RKO (cell line): ENCODE measurements at regions not wholly inside any gene's neighbourhood (a gene's known extent, or its start where the extent isn't known, plus 50 kb on each side); places are given as distances from the start of the nearest gene placed in this dataset.
"Not testable (repeated sequence)": the region's sequence is repeated elsewhere in the genome, so short reads cannot be mapped to it uniquely, and the experiment has no call there.

Experiments used
- DNase-seq: peaks from one replicate; pipeline ENCODE4 v3.0.0-alpha.2; 2016; ENCODE audit warnings: low spot score

DNA sequence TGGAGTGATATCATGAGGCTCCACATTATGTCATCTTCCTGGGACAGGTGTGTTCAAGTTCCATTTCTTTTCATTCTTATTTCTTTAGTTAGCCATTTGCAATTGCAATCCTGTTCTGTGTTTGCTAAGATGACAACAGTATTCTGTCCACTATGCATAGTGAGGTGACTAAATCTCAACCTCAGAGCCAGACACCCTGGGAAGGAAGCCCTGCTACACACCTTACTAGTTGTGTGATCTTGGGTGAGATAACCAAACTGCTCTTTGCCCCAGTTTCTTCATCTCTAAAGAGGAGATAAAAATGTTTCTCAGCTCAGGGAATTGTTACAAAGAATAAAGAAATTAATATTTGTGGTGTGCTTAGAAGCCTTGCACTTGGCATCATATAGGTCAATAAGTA, 215.1 kb upstream of the RPS23 start:
- DNase-seq: no peak

DNA sequence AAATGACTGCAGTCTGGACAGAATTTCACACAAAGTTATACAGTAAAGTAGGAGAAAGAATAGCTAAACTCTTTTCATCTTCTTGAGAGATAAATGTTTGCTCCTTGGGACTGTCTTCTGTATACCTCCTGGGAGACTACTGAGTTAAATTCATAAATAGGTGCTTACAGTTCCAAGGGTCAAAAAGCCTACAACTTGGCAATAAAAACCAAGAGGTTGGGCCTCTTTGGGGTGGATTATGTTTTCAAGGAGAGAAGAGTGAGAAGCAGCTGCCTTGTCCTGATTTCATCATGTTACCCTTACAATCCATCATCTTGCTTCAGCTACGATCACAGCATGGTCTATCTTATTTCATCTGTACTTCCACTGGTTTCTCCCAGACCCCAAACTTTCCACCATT, 213.2 kb upstream of the RPS23 start:
- DNase-seq: no peak

DNA sequence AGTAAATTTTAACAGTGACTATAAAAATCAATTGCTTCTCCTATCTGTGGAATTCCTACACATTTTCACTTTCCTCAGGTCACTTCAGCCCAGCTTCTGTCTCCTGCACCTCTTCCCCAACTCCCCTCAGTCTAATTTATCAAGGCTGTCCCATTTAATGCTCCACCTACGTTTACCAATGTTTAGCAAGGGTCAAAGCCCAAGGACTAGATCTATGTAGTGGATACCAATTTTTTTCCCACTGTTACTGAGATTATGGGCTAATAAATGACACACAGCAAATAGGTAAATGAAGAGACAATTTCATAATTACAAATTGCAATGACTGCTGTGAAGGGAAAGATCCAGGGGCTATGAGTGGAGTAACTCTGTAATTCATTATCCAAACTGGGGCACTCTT, 211.5 kb upstream of the RPS23 start:
- DNase-seq: no peak

DNA sequence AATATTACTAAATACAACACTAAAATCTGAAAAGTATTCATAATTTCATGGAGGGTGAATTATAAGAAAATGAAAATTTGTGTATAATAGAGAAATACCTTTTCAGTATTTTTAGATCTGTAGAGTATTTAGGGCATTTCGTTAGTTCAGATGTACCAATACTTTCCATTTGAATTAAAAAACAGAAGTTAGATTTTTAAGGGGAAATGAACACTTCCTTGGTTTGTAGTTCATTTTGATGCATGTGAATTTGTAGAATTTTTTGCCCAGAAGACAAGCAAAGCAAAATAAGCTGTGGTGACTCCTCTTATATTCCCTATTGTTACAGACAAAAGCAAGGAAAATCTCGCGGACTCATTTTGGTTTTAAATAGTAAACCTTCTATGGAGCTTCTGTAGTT, 209.0 kb upstream of the RPS23 start:
- DNase-seq: no peak

DNA sequence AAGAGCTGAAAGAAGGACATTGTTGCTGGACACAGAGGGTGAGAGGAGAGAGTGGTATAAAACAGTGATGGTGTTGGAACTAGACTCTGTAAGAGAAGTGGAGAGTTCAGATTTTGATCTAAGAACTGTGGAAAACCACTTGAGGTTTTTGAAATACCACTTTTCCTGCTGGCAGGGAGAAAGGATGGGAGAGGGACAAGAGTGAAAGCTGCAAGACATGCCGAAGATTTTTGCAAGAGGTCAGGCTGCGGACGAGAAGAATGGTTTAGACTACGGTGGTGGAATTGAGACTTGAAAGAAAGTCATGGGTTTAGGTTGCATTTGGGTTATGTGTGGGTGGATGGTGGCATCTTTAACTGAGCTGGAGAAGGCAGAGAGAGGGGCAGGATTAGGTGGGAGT, 202.2 kb upstream of the RPS23 start:
- no peak for DNase-seq

DNA sequence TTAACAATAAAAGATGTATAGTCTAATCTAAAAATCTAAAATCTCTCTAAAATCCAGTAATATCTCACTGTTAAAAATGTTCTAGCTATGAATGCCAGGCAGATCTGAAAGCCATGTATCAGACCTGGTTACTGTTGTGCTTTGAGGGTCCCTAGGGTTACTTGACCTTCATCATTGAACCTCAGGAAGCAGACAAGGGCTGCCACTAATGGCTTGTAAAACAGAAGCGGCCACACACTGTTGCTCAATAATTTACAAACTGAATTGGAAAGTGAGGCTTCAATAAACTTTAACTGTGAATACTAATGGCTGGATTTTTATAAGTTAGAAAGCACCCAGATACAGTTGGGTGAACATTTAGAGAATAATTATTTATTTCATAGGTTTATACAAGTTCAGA, 198.0 kb upstream of the RPS23 start:
- DNase-seq: no peak

DNA sequence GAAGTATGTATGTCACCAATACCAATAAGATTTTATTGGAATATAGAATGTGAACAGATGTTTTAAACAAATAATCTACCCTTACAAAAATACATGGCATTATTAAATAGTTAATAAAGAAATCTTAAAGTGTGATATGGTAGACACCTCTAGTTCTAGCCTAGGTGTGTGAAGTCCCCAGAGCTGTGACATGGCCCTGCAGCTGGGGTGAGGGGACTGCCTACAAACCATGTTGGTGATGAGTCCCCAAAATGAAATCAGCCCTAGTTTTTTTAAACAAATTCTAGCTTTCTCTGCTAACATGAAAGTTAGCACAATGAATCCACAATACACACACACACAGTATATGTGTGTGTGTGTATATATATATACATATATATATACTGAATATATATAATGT, 195.1 kb upstream of the RPS23 start:
- no peak for DNase-seq

DNA sequence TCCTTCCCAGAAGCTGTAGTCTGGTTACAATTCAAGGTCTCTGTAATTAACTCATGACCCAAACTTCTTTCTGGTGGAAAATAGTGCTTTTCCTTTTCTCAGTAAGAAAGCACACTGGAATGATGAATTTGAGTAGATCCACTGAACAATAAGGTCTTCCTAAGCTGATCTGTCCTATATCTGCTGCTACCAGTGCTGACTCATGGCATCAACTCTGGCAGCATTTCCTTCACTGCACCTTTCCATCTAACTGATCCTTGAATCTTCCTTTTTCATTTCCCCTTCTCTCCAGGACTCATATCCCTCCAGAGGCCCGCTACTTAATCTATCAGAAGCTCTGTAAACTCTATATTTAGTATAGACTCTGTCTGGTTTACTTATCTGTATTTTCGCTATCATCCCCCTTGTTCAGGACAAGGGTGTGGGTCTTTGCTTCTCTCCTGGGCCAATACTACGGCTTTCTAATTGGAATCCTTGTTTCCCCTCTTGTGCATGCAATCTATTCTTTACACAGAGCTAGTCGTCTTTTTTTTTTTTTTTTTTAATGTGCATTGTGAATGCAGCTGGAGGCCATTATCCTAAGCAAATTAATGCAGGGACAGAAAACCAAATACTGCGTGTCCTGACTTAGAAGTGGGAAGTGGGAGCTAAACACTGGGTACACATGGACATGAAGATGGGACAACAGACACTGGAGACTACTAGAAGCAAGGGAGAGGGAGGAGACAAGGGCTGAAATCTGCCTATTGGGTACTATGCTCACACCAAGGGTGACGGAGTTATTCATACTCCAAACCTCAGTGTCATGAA, 192.2 kb upstream of the RPS23 start:
- DNase-seq: no peak

DNA sequence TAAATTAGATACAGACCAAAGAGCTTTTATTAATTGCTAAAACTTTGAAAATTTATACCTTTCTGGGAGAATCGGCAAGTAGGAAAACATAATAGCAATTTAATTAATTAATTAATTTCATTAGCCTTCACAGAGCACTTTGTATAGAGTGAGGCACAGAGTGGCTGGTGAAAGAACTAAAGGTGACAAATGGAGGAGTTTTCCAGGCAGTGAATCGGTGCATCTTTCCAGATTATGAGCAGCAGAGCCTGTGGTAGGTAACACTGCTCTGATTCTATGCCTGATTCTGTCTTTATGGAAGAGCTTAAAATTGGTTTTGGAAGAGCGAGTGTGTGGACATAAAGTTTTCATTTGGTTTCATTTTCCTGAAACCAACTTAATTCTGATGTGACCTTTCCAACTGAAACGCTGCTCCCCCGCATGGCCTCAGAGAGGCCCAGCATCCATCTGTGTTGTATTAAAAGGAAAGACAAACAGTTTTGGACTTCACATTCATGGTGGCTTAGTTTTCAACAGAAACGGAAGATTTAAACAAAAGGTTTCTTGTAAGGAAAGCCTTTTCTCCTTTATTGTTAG, 188.9 kb upstream of the RPS23 start:
- DNase-seq: no peak

DNA sequence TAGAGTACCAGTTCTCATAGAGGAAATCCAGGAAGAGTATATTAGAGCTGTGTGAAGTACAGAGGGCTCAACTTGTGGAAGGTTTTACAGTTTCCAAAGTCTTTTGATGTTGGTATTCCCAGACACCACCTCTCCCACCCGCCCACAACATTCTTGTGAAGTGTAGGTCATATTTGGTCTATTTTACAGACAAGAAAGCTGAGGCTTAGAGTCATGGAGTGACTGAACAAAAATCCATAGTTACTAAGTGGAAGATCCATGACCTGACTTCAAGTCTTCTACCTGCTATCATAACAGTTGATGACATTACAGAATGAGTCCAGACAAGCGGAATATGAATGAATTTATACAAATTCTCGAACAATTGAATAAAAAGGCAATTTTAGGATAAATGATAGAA, 187.1 kb upstream of the RPS23 start:
- DNase-seq: no peak

DNA sequence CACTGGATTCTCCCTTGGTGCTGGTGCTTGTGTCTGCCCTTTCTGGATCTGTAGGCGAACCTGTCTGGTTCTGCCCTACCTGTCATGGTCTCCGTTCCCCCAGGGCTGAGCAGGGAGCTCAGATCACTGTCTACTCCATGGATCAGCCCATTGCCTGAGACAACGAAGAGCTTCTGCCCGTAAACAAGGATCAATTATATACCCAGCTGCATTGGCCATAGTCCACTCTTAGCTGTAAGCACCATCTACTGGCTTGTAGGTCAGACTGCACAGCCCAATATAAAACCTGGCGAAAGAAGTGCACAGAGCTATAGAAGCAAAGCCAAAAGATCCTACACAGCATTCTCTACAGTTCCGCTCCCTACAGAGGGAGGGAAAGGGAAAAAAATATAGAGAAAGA, 181.5 kb upstream of the RPS23 start:
- no peak for DNase-seq

DNA sequence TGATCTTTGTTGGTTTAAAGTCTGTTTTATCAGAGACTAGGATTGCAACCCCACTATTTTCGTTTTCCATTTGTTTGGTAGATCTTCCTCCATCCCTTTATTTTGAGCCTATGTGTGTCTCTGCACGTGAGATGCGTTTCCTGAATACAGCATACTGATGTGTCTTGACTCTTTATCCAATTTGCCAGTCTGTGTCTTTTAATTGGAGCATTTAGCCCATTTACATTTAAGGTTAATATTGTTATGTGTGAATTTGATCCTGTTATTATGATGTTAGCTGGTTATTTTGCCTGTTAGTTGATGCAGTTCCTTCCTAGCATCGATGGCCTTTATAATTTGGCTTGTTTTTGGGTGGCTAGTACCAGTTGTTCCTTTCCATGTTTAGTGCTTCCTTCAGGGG, 177.2 kb upstream of the RPS23 start:
- DNase-seq: not testable (repeated sequence)

DNA sequence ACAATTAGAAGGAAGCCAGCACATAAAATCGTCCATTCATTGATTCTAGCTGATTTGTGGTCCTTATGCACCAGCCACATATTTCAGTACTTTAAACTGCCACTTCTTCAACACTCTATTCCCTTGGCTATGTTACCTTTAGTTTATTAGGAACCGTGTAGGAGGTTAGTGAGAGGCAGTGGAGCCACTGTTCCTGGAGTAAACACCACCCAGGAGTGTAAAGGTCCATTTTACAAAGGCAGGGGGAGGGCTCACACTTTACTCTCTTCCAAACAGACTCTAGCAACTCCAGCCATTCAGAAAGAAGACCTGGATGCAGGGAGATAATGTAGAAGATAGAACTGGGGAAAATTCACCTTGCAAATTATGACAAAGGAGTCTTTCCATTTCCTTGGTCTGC, 170.2 kb upstream of the RPS23 start:
- no peak for DNase-seq

DNA sequence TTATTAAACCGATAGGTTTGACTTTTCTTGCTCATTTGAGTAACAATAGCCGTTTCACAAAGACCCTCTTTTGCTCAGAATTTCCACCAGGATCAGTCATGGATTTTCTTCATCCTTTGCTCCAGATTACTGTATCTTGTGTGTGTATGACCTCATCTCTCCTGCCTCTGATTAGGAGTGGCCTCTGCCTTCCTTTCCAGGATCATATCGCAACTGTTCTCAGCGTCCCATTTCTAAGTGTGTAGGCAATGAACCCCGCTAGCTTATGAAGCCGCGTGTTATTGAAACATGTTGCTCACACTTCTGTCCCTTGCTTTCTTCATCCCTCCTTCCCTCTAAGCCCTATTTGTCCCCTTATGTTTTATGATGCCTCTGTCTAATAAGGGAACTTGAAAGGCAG, 169.8 kb upstream of the RPS23 start:
- DNase-seq: no peak

DNA sequence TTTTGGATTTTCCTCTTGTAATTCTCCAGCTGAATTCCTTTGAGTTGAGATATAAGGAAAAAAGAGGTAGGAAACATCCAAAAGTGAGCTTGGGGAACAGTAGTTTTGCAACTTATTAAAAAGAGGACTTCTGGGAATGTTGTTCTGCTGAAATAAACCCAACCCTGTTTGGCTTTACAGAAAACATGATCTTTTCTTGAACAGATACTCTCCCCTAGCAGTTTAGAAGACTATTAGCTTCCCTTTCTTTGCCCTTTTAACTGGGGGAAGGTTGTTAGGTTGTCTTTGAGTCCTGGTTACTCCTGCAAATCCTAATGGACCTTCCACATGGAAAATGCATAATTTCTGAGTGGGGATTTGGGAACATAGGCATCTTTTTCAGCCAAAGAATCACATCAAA, 168.7 kb upstream of the RPS23 start:
- DNase-seq: no peak

DNA sequence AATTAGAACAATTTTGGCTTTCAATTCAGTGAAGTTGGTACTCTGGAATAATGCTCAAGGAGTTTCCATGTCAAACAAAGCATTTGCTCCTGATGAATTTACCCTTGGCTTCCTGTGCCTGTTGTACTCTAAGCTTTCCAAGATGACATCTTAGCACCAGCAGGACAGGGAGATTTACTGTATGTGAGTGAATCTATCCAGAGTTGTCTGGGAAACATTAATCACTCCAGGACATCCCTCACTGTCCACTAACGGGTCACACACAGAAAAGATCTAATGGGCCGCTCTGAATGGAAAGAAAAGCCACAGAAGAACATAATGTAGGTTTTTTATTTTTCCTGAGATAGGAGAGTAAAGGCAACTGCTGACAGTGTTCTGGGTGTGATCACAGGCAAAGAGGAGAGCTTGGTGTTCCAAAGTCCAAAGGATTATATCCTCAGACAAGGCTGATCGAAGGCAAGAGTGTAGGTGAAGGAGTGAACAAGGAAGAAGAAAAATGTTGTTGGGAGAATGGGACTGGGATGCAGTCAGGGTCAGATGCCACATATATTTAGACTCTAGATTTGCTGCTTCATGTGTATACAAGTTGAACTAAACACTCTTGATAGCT, 167.7 kb upstream of the RPS23 start:
- DNase-seq: no peak

DNA sequence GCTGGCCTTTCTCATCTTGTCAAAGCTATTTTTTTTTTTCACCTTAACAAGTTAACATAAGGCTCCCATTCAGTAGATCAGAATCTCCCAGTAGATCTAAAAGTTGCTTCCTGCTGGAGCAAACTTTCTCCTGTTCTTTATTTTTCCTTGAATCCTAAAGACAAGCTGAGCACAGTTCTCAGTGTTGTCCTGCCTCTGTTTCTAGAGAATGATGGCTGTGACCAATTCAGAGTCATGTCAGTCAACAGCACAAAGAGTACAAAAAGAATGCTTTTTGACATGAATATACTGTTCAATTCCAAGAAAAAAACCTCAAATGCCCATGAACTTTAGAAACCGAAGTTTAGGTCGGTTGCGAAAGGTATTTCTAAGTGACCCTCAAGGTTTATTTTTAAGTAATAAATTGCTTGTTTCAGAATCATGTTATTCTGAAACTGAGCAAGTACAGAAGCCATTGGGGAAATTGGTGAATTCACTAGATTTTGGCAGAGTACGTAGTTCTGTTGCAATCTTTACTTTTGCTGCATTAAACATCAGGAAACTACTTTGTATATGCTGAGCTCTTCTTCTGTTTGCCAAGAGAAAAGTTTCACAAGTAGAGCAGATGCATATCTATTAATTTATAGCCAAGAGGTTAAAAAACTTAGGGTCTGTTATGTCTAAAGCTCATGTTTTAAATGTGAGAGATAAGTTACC, 161.7 kb upstream of the RPS23 start:
- no peak for DNase-seq

DNA sequence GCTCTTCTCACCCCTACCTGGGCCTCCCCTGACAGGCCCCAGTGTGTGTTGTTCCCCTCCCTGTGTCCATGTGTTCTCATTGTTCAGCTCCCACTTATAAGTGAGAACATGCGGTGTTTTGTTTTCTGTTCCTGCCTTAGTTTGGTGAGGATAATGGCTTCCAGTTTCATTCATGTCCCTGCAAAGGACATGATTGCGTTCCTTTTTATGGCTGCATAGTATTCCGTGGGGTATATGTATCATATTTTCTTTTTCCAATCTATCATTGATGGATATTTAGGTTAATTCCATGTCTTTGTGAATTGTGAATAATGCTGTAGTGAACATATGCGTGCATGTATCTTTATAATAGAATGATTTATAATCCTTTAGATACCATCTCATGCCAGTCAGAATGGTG, 159.4 kb upstream of the RPS23 start:
- DNase-seq: not testable (repeated sequence)

DNA sequence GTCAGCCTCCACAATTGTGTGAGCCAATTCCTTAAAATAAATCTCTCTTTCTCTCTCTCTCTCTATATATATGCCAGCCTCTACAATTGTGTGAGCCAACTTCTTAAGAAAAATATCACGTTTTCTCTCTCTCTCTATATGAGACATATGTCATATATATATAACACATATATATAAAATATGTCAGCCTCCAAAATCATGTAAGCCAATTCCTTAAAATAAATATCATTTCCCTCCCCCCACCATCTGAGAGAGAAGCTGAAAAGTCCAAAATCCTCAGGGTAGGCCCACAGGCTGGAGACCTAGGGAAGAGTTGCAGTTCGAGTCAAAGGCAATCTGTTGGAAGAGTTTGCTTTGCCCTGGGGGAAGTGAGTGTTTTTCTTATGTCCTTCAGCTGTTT, 158.1 kb upstream of the RPS23 start:
- DNase-seq: no peak

DNA sequence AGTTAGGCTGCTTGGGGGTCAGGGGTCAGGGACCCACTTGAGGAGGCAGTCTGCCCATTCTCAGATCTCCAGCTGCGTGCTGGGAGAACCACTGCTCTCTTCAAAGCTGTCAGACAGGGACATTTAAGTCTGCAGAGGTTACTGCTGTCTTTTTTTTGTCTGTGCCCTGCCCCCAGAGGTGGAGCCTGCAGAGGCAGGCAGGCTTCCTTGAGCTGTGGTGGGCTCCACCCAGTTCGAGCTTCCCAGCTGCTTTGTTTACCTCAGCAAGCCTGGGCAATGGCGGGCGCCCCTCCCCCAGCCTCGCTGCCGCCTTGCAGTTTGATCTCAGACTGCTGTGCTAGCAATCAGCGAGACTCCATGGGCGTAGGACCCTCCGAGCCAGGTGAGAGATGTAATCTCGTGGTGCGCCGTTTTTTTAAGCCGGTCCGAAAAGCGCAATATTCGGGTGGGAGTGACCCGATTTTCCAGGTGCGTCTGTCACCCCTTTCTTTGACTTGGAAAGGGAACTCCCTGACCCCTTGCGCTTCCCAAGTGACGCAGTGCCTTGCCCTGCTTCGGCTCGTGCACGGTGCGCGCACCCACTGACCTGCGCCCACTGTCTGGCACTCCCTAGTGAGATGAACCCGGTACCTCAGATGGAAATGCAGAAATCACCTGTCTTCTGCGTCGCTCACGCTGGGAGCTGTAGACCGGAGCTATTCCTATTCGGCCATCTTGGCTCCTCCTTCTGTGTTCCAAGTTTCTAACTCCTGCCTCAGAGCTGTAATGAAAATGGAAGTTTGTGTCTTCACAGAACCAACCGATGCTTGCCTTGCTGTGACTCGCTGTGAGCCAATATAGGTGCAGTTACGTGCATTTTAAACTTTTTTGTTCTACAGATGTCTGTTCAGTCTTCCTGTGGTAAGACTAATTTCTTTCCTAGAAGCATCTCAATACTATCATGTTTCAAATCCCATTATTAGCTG, 156.8 kb upstream of the RPS23 start:
- not testable (repeated sequence) for DNase-seq

DNA sequence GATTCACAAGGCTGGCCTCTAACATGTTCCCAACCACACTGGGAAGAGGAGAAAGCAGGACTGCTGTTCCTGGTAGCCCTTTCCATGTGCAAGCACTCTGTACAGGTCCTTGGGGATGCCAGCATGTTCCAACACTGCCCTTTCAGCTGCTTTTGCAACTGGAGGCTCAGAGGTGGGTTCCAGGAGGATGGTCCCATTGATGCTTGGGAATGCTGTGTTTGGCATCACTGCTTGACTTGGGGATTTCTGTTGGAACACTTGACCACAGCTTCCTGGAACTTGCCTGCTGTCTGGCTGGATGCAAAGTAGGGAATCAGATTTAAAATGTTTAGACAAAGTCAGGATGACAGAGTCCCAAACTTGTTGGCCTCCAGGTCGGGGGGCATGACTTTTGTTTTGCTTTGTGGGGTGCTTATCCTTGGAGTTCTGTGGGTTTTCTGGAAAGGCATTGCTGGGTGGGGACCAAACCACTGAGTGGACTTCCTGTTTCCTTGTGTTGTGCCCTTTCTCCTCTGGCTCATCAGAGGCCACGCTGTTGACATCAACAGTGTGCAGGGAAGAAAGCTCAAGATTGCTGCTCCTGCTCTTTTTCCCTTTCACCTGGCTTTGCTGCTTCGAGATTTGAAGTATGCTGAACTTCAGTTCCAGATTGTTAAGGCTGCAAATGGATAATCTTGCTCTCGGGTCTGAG, 148.5 kb upstream of the RPS23 start:
- DNase-seq: no peak
